SK-N-SH (cell line): ENCODE measurements at regions not wholly inside any gene's neighbourhood (a gene's known extent, or its start where the extent isn't known, plus 50 kb on each side); places are given as distances from the start of the nearest gene placed in this dataset.

ENCODE experiments used
- CTCF ChIA-PET: fragments of 300-600, 350-600 bp; formaldehyde crosslinking; extraction: SDS; loops from one replicate; lab custom pipeline; 2021; lab: Yijun Ruan, JAX
- POLR2A ChIA-PET: fragments of 350-600 bp; sonication (Branson Sonifier 250); formaldehyde crosslinking; extraction: SDS; loops from one replicate; lab custom pipeline; 2020; ENCODE audit warnings: antibody characterized with exemption, inconsistent platforms; lab: Yijun Ruan, JAX
- DNase-seq: peaks from one replicate; pipeline ENCODE4 v3.0.0; 2012
- H2AFZ ChIP-seq: fragments of 200-600 bp; sonication (generic); 2 replicates; pipeline ENCODE4 v1.8.1; 2016; ENCODE audit warnings: antibody characterized with exemption, mild to moderate bottlenecking, low read depth
- H3F3A ChIP-seq: fragments of 200-600 bp; sonication (generic); replicated peaks from 2 replicates; pipeline ENCODE3; 2016; ENCODE audit warnings: antibody characterized with exemption, mild to moderate bottlenecking; ENCODE audit not compliant: insufficient read depth
- H3K27ac ChIP-seq, 2 experiments: fragments of 200-500 bp in 1 of 2; fragments of 200-600 bp in 1 of 2; sonication (Bioruptor generic) in 1 of 2; sonication (generic), shearing (Covaris generic) in 1 of 2; 2 replicates each; pipeline versions ENCODE4 v1.5.1 to v1.6.1; 2014 to 2016; ENCODE audit warnings: low read depth in 2 of 2, inconsistent platforms in 1 of 2, low read length in 1 of 2, mild to moderate bottlenecking in 1 of 2, mixed read lengths in 1 of 2
- H3K27me3 ChIP-seq: fragments of 200-600 bp; sonication (generic), shearing (Covaris generic); 2 replicates; pipeline ENCODE4 v1.6.1; 2016; ENCODE audit warnings: mixed run types; ENCODE audit not compliant: insufficient read depth
- H3K36me3 ChIP-seq, 2 experiments: fragments of 200-500 bp in 1 of 2; fragments of 200-600 bp in 1 of 2; sonication (Bioruptor generic) in 1 of 2; sonication (generic) in 1 of 2; replicated peaks in 1 of 2; 2 replicates each; pipeline versions ENCODE3 to v1.5.1; 2014 to 2016; ENCODE audit warnings: low read length in 1 of 2, mild to moderate bottlenecking in 1 of 2; ENCODE audit not compliant: insufficient read depth in 2 of 2, control insufficient read depth in 1 of 2
- H3K4me1 ChIP-seq, 2 experiments: fragments of 200-500 bp in 1 of 2; fragments of 200-600 bp in 1 of 2; sonication (Bioruptor generic) in 1 of 2; sonication (generic), shearing (Covaris generic) in 1 of 2; 2 replicates each; pipeline versions ENCODE4 v1.5.1 to v1.6.1; 2014 to 2016; ENCODE audit warnings: low read depth in 1 of 2, low read length in 1 of 2, mixed run types in 1 of 2; ENCODE audit not compliant: insufficient read depth in 2 of 2, control insufficient read depth in 1 of 2
- H3K4me2 ChIP-seq: fragments of 200-600 bp; sonication (generic), shearing (Covaris generic); 2 replicates; pipeline ENCODE4 v1.6.1; 2017; ENCODE audit warnings: mixed run types
- H3K4me3 ChIP-seq, 2 experiments: fragments of 200-500 bp in 1 of 2; fragments of 200-600 bp in 1 of 2; sonication (Bioruptor generic) in 1 of 2; sonication (generic), shearing (Covaris generic) in 1 of 2; 2 replicates each; pipeline versions ENCODE4 v1.5.1 to v1.8.1; 2014 to 2016; ENCODE audit warnings: low read depth in 2 of 2, inconsistent platforms in 1 of 2, low read length in 1 of 2, mild to moderate bottlenecking in 1 of 2, mixed read lengths in 1 of 2, moderate library complexity in 1 of 2
- H3K79me2 ChIP-seq: fragments of 200-600 bp; sonication (generic); 2 replicates; pipeline ENCODE4 v1.8.1; 2017; ENCODE audit warnings: mild to moderate bottlenecking; ENCODE audit not compliant: insufficient read depth
- H3K9ac ChIP-seq: fragments of 200-600 bp; sonication (generic); 2 replicates; pipeline ENCODE4 v1.6.1; 2017; ENCODE audit warnings: mixed run types
- H3K9me2 ChIP-seq: fragments of 200-600 bp; sonication (generic); 2 replicates; pipeline ENCODE4 v1.6.1; 2017; ENCODE audit warnings: mixed run types
- H3K9me3 ChIP-seq: fragments of 200-600 bp; sonication (generic); 2 replicates; pipeline ENCODE4 v1.6.1; 2017; ENCODE audit warnings: mixed run types, mild to moderate bottlenecking, moderate library complexity
- H4K20me1 ChIP-seq: fragments of 200-600 bp; sonication (generic); 2 replicates; pipeline ENCODE4 v1.6.1; 2017; ENCODE audit warnings: mild to moderate bottlenecking, mixed run types; ENCODE audit not compliant: insufficient read depth
- ELF1 ChIP-seq: IDR thresholded peaks from 2 replicates; pipeline ENCODE4 v1.4.0; 2012
- GABPA ChIP-seq: IDR thresholded peaks from 2 replicates; pipeline ENCODE4 v1.4.0; 2012; ENCODE audit warnings: low read depth, mild to moderate bottlenecking
- RFX5 ChIP-seq: IDR thresholded peaks from 2 replicates; pipeline ENCODE4 v1.6.1; 2012; ENCODE audit warnings: mild to moderate bottlenecking, improper control_type of control experiment, low read length
- SIN3A ChIP-seq: IDR thresholded peaks from 2 replicates; pipeline ENCODE4 v1.6.1; 2012; ENCODE audit warnings: low read depth, mild to moderate bottlenecking, low read length, moderate library complexity, borderline replicate concordance
- TEAD4 ChIP-seq: IDR thresholded peaks from 2 replicates; pipeline ENCODE4 v1.4.0; 2012; ENCODE audit warnings: mild to moderate bottlenecking, borderline replicate concordance; ENCODE audit not compliant: insufficient read depth
- WGBS: methylation state at CpG from one replicate; pipeline ENCODE4 v1.1.6; 2017; ENCODE audit warnings: low lambda C conversion rate; 5-methylcytosine and 5-hydroxymethylcytosine counted together
- TF ChIP-seq, protein P1 (sequence below): fragments of 200-600 bp; sonication (generic); IDR thresholded peaks from 2 replicates; pipeline ENCODE4 v1.6.1; 2017; ENCODE audit warnings: antibody characterized with exemption, mild to moderate bottlenecking, moderate library complexity
- TF ChIP-seq, protein P2 (sequence below): fragments of 150-350 bp; IDR thresholded peaks from 2 replicates; pipeline ENCODE4 v1.6.1; 2016; ENCODE audit warnings: mild to moderate bottlenecking, low read depth, low read length
- TF ChIP-seq, protein P3 (sequence below): IDR thresholded peaks from 2 replicates; pipeline ENCODE4; 2012
- TF ChIP-seq, protein P4 (sequence below): IDR thresholded peaks from 2 replicates; pipeline ENCODE4 v1.4.0; 2012; ENCODE audit warnings: low read depth, borderline replicate concordance
- TF ChIP-seq, protein P5 (sequence below): fragments of 150-350 bp; IDR thresholded peaks from 2 replicates; pipeline ENCODE4 v1.6.1; 2017; ENCODE audit warnings: antibody characterized with exemption, low read length, low read depth, borderline replicate concordance

DNA sequence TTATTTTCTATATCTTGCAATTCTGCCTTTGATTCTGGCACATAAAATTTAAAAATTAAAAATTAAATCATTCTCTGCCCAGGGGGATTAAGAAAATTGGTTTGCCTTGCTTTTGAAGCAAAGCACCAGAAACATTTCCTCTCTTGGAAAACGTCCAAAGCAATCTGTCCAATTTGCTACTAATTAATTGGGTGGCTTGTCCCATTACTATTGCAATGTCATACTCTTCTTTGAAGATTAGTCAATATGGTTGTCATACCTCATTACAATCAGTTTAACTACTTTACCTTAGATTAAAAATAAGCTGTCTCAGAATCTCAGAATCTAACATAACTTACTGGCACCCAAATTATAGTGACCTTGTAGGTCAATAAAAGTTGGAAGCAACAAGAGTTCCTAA is 208.8 kb downstream of the TMA16 start (continued):
- TF ChIP-seq, protein P1, sequence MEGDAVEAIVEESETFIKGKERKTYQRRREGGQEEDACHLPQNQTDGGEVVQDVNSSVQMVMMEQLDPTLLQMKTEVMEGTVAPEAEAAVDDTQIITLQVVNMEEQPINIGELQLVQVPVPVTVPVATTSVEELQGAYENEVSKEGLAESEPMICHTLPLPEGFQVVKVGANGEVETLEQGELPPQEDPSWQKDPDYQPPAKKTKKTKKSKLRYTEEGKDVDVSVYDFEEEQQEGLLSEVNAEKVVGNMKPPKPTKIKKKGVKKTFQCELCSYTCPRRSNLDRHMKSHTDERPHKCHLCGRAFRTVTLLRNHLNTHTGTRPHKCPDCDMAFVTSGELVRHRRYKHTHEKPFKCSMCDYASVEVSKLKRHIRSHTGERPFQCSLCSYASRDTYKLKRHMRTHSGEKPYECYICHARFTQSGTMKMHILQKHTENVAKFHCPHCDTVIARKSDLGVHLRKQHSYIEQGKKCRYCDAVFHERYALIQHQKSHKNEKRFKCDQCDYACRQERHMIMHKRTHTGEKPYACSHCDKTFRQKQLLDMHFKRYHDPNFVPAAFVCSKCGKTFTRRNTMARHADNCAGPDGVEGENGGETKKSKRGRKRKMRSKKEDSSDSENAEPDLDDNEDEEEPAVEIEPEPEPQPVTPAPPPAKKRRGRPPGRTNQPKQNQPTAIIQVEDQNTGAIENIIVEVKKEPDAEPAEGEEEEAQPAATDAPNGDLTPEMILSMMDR = no peak
- TF ChIP-seq, protein P2, sequence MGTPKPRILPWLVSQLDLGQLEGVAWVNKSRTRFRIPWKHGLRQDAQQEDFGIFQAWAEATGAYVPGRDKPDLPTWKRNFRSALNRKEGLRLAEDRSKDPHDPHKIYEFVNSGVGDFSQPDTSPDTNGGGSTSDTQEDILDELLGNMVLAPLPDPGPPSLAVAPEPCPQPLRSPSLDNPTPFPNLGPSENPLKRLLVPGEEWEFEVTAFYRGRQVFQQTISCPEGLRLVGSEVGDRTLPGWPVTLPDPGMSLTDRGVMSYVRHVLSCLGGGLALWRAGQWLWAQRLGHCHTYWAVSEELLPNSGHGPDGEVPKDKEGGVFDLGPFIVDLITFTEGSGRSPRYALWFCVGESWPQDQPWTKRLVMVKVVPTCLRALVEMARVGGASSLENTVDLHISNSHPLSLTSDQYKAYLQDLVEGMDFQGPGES = no peak

DNA sequence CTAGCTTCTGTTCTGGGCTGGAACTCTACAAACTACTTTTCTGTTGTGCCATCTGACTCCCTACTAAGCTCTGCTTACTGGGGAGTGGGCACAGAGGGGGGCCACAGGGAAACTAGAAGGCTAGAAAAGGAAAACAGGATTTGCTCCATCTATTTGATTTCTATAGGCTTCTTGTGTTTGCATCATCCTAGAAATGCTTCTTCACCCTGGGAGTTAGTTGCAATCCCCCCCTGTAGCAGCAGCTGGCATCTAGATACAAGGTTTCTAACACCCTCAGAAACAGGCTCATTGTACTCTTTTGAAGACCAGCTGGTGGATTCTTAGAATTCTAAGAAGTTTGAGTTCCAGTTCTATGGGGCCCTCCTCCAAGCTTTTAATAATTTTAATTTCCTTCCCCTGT is 213.4 kb downstream of the TMA16 start:
- CTCF ChIA-PET = no interaction called here
- no peak overlapping the region for H3K9ac ChIP-seq
- TF ChIP-seq, protein P3, sequence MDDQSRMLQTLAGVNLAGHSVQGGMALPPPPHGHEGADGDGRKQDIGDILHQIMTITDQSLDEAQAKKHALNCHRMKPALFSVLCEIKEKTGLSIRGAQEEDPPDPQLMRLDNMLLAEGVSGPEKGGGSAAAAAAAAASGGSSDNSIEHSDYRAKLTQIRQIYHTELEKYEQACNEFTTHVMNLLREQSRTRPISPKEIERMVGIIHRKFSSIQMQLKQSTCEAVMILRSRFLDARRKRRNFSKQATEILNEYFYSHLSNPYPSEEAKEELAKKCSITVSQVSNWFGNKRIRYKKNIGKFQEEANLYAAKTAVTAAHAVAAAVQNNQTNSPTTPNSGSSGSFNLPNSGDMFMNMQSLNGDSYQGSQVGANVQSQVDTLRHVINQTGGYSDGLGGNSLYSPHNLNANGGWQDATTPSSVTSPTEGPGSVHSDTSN = no peak

DNA sequence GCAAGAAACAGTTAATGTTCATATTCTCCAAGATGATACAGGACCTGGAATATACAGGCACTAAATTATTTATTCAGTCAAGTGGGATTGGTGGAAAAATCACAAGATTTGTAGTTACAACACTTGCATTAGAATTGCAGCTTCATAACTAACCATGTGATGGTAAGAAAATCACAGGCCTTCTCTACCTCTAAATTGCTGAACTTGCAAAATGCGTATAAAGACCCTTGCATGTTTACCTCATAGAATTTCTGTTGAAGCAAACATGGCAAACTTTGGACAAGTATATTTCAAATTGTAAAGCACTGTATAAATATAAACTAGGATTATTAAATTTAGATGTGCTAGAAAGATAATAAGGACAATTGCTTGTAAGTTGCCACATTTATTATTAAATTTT is 215.1 kb downstream of the TMA16 start:
- no peak overlapping the region for H3K27ac ChIP-seq
- TF ChIP-seq, protein P1 = no peak
- TF ChIP-seq GABPA (no peak), ELF1 (no peak), RFX5 (no peak), SIN3A (no peak), TEAD4 (no peak)
- TF ChIP-seq, protein P4, sequence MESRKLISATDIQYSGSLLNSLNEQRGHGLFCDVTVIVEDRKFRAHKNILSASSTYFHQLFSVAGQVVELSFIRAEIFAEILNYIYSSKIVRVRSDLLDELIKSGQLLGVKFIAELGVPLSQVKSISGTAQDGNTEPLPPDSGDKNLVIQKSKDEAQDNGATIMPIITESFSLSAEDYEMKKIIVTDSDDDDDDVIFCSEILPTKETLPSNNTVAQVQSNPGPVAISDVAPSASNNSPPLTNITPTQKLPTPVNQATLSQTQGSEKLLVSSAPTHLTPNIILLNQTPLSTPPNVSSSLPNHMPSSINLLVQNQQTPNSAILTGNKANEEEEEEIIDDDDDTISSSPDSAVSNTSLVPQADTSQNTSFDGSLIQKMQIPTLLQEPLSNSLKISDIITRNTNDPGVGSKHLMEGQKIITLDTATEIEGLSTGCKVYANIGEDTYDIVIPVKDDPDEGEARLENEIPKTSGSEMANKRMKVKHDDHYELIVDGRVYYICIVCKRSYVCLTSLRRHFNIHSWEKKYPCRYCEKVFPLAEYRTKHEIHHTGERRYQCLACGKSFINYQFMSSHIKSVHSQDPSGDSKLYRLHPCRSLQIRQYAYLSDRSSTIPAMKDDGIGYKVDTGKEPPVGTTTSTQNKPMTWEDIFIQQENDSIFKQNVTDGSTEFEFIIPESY = no peak
- TF ChIP-seq, protein P5, sequence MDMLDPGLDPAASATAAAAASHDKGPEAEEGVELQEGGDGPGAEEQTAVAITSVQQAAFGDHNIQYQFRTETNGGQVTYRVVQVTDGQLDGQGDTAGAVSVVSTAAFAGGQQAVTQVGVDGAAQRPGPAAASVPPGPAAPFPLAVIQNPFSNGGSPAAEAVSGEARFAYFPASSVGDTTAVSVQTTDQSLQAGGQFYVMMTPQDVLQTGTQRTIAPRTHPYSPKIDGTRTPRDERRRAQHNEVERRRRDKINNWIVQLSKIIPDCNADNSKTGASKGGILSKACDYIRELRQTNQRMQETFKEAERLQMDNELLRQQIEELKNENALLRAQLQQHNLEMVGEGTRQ = no peak
- TF ChIP-seq, all 33 proteins: peak for 0
- Histone ChIP-seq H3K4me3 (no peak overlapping the region), H3K36me3 (no peaks in the 10 kb centered on the region), H4K20me1 (no peaks in the 10 kb centered on the region), H3K4me1 (peaks cover 0 to 7% of the 10 kb centered on the region in 2 experiments; a peak in 1 of 4 replicates), H3K9ac (no peak overlapping the region), H3K4me2 (no peak overlapping the region), H3F3A (no peaks in the 10 kb centered on the region), H2AFZ (no peak overlapping the region), H3K27me3 (no peaks in the 10 kb centered on the region), H3K9me3 (peaks cover under 1% of the 10 kb centered on the region; the same call in 1 of the 2 replicates), H3K9me2 (peaks cover 9% of the 10 kb centered on the region; the same call in 1 of the 2 replicates), H3K79me2 (no peaks in the 10 kb centered on the region)
- WGBS = 86% methylated on average over 1 of the region's 1 CpG
- DNase-seq = no peak
- ChIA-PET POLR2A (no interaction called here), CTCF (interaction anchor here (0.9 kb wide), 1 partner anchor 29 kb away, joined by 3 read pairs; no protein-coding TSS in a partner anchor)

More for the DNA sequence above, 213.4 kb downstream of the TMA16 start:
- Histone ChIP-seq H3K4me1 (peaks cover 0 to 7% of the 10 kb centered on the region in 2 experiments; a peak in 2 of 4 replicates), H2AFZ (no peak overlapping the region), H3K9me2 (peaks cover 9% of the 10 kb centered on the region; the same call in 1 of the 2 replicates), H3K9me3 (peaks cover 3% of the 10 kb centered on the region; the same call in 1 of the 2 replicates), H3K27ac (no peak overlapping the region), H3F3A (peaks cover 1% of the 10 kb centered on the region), H3K36me3 (no peaks in the 10 kb centered on the region), H3K79me2 (no peaks in the 10 kb centered on the region), H3K4me3 (no peak overlapping the region), H4K20me1 (no peaks in the 10 kb centered on the region), H3K4me2 (no peak overlapping the region), H3K27me3 (no peaks in the 10 kb centered on the region)
- DNase-seq = no peak
- POLR2A ChIA-PET = no interaction called here
